ENCODE measurements at regions not wholly inside any gene's neighbourhood (a gene's known extent, or its start where the extent isn't known, plus 50 kb on each side); places are given as distances from the start of the nearest gene placed in this dataset.

DNA sequence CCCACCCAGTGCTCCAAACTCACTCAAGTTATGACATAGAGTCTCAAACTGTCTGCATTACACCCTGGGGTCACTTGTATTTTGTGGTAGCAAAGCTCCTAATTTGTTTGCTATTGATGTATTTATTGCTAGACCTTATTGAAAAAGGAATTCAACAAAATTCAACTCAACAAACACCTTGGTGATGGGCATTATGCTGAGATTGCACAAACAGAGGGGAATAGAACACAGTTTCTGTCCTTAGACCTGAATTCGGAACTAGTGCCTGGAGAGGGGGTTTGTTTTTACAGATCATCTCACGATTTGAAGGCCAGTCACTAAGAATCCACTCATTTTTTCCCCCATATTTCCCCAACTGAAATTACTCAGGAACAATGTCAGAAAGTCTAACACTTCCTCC lies 53.5 kb upstream of the MAPK4 start:
- no peak for TF ChIP-seq EGR1 (IDR thresholded peaks at IDR 0.05)
- TF ChIP-seq, protein P1, sequence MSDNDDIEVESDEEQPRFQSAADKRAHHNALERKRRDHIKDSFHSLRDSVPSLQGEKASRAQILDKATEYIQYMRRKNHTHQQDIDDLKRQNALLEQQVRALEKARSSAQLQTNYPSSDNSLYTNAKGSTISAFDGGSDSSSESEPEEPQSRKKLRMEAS (IDR thresholded peaks at IDR 0.05): no peak
- no peak for TF ChIP-seq CEBPB (IDR thresholded peaks at IDR 0.05)
- TF ChIP-seq RAD21 (IDR thresholded peaks at IDR 0.05; ENCODE audit: low read depth): no peak
- no peak for TF ChIP-seq TCF12 (IDR thresholded peaks at IDR 0.05; ENCODE audit: low read depth)
- no peak for TF ChIP-seq YY1 (IDR thresholded peaks at IDR 0.05; ENCODE audit: low read depth)
- TF ChIP-seq, protein P2, sequence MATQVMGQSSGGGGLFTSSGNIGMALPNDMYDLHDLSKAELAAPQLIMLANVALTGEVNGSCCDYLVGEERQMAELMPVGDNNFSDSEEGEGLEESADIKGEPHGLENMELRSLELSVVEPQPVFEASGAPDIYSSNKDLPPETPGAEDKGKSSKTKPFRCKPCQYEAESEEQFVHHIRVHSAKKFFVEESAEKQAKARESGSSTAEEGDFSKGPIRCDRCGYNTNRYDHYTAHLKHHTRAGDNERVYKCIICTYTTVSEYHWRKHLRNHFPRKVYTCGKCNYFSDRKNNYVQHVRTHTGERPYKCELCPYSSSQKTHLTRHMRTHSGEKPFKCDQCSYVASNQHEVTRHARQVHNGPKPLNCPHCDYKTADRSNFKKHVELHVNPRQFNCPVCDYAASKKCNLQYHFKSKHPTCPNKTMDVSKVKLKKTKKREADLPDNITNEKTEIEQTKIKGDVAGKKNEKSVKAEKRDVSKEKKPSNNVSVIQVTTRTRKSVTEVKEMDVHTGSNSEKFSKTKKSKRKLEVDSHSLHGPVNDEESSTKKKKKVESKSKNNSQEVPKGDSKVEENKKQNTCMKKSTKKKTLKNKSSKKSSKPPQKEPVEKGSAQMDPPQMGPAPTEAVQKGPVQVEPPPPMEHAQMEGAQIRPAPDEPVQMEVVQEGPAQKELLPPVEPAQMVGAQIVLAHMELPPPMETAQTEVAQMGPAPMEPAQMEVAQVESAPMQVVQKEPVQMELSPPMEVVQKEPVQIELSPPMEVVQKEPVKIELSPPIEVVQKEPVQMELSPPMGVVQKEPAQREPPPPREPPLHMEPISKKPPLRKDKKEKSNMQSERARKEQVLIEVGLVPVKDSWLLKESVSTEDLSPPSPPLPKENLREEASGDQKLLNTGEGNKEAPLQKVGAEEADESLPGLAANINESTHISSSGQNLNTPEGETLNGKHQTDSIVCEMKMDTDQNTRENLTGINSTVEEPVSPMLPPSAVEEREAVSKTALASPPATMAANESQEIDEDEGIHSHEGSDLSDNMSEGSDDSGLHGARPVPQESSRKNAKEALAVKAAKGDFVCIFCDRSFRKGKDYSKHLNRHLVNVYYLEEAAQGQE (IDR thresholded peaks at IDR 0.05; ENCODE audit: low read depth): no peak
